GM23338 (cell line): ENCODE measurements at regions not wholly inside any gene's neighbourhood (a gene's known extent, or its start where the extent isn't known, plus 50 kb on each side); places are given as distances from the start of the nearest gene placed in this dataset.

Source experiments
- ATAC-seq: fragments of 200-7000 bp; cut with Tn5 transposase; 3 replicates; pipeline ENCODE4 v1.9.1; 2020
- DNase-seq: peaks from one replicate; pipeline ENCODE4 v3.0.0-alpha.2; 2015; ENCODE audit warnings: low spot score
- H2AFZ ChIP-seq: fragments of 200-600 bp; sonication (generic); 2 replicates; pipeline ENCODE4 v1.8.0; 2016; ENCODE audit warnings: antibody characterized with exemption, mild to moderate bottlenecking, moderate library complexity
- H3F3A ChIP-seq: fragments of 200-600 bp; sonication (generic); replicated peaks from 2 replicates; pipeline ENCODE4 v1.8.0; 2017; ENCODE audit warnings: antibody characterized with exemption, mixed run types, low read depth
- H3K27ac ChIP-seq: fragments of 200-600 bp; sonication (generic); 2 replicates; pipeline ENCODE4 v1.6.1; 2016; ENCODE audit warnings: low read depth
- H3K27me3 ChIP-seq: fragments of 200-600 bp; sonication (generic); 2 replicates; pipeline ENCODE4 v1.8.0; 2016; ENCODE audit warnings: mild to moderate bottlenecking, mixed run types, moderate library complexity; ENCODE audit not compliant: insufficient read depth
- H3K36me3 ChIP-seq: fragments of 200-600 bp; sonication (generic); 2 replicates; pipeline ENCODE4 v1.8.0; 2016; ENCODE audit warnings: mild to moderate bottlenecking; ENCODE audit not compliant: insufficient read depth
- H3K4me1 ChIP-seq: fragments of 200-600 bp; sonication (generic); 2 replicates; pipeline ENCODE4 v1.8.0; 2016; ENCODE audit warnings: mild to moderate bottlenecking, moderate library complexity; ENCODE audit not compliant: insufficient read depth
- H3K4me2 ChIP-seq: fragments of 200-600 bp; sonication (generic); 2 replicates; pipeline ENCODE4 v1.7.1; 2017; ENCODE audit warnings: mixed run types
- H3K4me3 ChIP-seq: fragments of 200-600 bp; sonication (generic); 2 replicates; pipeline ENCODE4 v1.6.1; 2016; ENCODE audit warnings: mixed run types
- H3K79me2 ChIP-seq: fragments of 200-600 bp; sonication (generic); replicated peaks from 2 replicates; pipeline ENCODE4 v1.8.0; 2017; ENCODE audit warnings: mild to moderate bottlenecking; ENCODE audit not compliant: insufficient read depth
- H3K9me2 ChIP-seq: fragments of 200-600 bp; sonication (generic); 2 replicates; pipeline ENCODE4 v1.8.0; 2017; ENCODE audit not compliant: insufficient read depth
- H4K20me1 ChIP-seq: fragments of 200-600 bp; sonication (generic); replicated peaks from 2 replicates; pipeline ENCODE4 v1.8.0; 2017; ENCODE audit warnings: mild to moderate bottlenecking; ENCODE audit not compliant: insufficient read depth
- H3K27ac Mint-ChIP-seq: 2 replicates; pipeline ENCODE4 v1.8.0; 2020; ENCODE audit warnings: inconsistent platforms, mild to moderate bottlenecking, moderate library complexity, mixed read lengths
- H3K27me3 Mint-ChIP-seq: 3 replicates; pipeline ENCODE4 v1.8.0; 2022; ENCODE audit warnings: low read depth, mild to moderate bottlenecking, moderate library complexity, mixed read lengths, inconsistent platforms; ENCODE audit not compliant: insufficient read depth, poor library complexity
- H3K36me3 Mint-ChIP-seq: 3 replicates; pipeline ENCODE4 v1.8.0; 2021; ENCODE audit warnings: low read depth, mild to moderate bottlenecking, inconsistent platforms, moderate library complexity, mixed read lengths
- H3K4me1 Mint-ChIP-seq: 3 replicates; pipeline ENCODE4 v1.8.0; 2020; ENCODE audit warnings: mild to moderate bottlenecking, inconsistent platforms, mixed read lengths
- H3K4me3 Mint-ChIP-seq: 3 replicates; pipeline ENCODE4 v1.8.0; 2021; ENCODE audit warnings: moderate library complexity, mild to moderate bottlenecking, inconsistent platforms, mixed read lengths
- H3K9me3 Mint-ChIP-seq: 3 replicates; pipeline ENCODE4 v1.8.0; 2020; ENCODE audit warnings: moderate library complexity, mild to moderate bottlenecking, inconsistent platforms, mixed read lengths
- EZH2phosphoT487 ChIP-seq: fragments of 200-600 bp; sonication (generic); IDR thresholded peaks from one replicate; pipeline ENCODE4 v1.8.1; 2018; ENCODE audit warnings: antibody characterized with exemption; ENCODE audit not compliant: unreplicated experiment
- JUNB ChIP-seq: IDR thresholded peaks from one replicate; pipeline ENCODE4 v1.6.1; 2016; ENCODE audit warnings: antibody characterized with exemption; ENCODE audit not compliant: unreplicated experiment
- STAT1 ChIP-seq: IDR thresholded peaks from one replicate; pipeline ENCODE4 v1.6.1; 2016; ENCODE audit warnings: antibody characterized with exemption; ENCODE audit not compliant: unreplicated experiment
- ZNF331 ChIP-seq: fragments of 250-450 bp; sonication (Bioruptor Pico); IDR thresholded peaks from 2 replicates; pipeline ENCODE4 v1.5.0; 2020; ENCODE audit warnings: low read depth, mild to moderate bottlenecking, moderate library complexity
- TF ChIP-seq, protein P1 (sequence below): IDR thresholded peaks from 2 replicates; pipeline ENCODE4 v1.6.1; 2016; ENCODE audit warnings: antibody characterized with exemption
- TF ChIP-seq, protein P2 (sequence below), 2 experiments: fragments of 200-600 bp in 1 of 2; sonication (generic) in 1 of 2; conservative IDR thresholded peaks; 2 replicates each; pipeline versions ENCODE4 v1.5.1 to v1.6.1; 2016 to 2017; ENCODE audit warnings: antibody characterized with exemption in 2 of 2, low read depth in 2 of 2, mild to moderate bottlenecking in 2 of 2, moderate library complexity in 1 of 2
- TF ChIP-seq, protein P3 (sequence below): IDR thresholded peaks from one replicate; pipeline ENCODE4 v1.6.1; 2018; ENCODE audit warnings: antibody characterized with exemption; ENCODE audit not compliant: unreplicated experiment

DNA sequence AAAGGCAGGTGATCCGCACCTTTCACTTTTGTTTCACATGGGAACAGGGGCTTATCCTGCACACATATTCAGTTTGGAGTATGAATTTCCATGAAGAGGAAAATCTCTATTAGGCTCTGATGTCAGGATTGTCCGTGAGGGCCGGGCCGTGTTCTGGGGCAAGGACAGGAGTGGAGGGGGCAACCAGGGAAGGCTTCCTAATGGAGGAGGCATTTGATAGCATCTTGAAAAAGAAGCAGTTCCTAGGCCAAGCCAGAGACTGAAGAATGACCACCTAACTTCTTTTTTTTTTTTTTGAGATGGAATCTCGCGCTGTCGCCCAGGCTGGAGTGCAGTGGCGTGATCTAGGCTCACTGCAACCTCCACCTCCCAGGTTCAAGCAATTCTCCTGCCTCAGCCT is 174.2 kb downstream of the SEC14L1 start (continued):
- TF ChIP-seq, protein P1, sequence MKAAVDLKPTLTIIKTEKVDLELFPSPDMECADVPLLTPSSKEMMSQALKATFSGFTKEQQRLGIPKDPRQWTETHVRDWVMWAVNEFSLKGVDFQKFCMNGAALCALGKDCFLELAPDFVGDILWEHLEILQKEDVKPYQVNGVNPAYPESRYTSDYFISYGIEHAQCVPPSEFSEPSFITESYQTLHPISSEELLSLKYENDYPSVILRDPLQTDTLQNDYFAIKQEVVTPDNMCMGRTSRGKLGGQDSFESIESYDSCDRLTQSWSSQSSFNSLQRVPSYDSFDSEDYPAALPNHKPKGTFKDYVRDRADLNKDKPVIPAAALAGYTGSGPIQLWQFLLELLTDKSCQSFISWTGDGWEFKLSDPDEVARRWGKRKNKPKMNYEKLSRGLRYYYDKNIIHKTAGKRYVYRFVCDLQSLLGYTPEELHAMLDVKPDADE = no peak
- TF ChIP-seq STAT1 (no peak), EZH2phosphoT487 (no peak), ZNF331 (CRISPR knock-in tag) (no peak)

DNA sequence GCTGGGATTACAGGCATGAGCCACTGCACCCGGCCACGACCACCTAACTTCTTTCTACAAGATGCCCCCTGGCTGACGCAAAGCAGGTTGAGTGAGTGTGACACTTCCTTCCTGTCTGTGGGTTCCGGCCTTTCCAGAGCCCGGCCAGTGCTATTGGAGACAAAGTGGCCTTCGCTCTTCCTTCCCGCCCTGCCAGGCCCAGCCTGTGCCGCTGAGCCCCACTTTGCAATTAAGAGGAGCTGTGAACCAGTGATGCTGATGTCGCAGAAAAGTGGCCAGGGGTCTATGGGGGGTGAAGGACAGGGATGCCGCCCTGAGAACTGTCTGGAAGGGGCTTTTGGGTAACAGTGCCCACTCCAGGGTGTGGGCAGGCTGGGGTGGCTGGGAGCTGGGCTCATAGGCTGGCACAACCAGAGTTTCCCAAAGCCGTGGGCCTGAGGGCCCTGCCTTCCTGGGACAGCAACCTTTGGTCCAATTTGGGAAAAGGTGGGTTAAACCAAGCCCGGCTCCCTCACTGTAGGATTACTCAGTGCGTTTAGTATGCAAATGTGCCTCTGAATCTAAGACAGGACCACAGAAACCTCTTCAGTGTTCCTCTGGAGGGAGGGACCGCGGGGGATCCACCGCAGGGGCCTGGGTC is 174.9 kb downstream of the SEC14L1 start:
- Histone ChIP-seq H3K9me2 (no peaks in the 10 kb centered on the region), H3K36me3 (no peaks in the 10 kb centered on the region), H3K27ac (peak overlapping the region; percentile 80; the same call in 1 of the 2 replicates), H3F3A (no peaks in the 10 kb centered on the region), H3K79me2 (no peaks in the 10 kb centered on the region; the same call in 1 of the 2 replicates), H3K4me2 (peak overlapping the region; percentile 57; the same call in 1 of the 2 replicates), H3K4me1 (peaks cover 9% of the 10 kb centered on the region), H3K4me3 (no peak overlapping the region), H3K27me3 (no peaks in the 10 kb centered on the region), H4K20me1 (peaks cover 5% of the 10 kb centered on the region; the same call in 1 of the 2 replicates), H2AFZ (no peak overlapping the region)
- Mint-ChIP-seq H3K27me3 (peaks cover 10% of the 10 kb centered on the region), H3K9me3 (no peaks in the 10 kb centered on the region), H3K36me3 (peaks cover 4% of the 10 kb centered on the region; the same call in 1 of the 3 replicates), H3K27ac (peak overlapping the region; percentile 87), H3K4me1 (peaks cover 33% of the 10 kb centered on the region), H3K4me3 (no peak overlapping the region)
- no peak for ATAC-seq
- DNase-seq = no peak
- TF ChIP-seq, protein P2, sequence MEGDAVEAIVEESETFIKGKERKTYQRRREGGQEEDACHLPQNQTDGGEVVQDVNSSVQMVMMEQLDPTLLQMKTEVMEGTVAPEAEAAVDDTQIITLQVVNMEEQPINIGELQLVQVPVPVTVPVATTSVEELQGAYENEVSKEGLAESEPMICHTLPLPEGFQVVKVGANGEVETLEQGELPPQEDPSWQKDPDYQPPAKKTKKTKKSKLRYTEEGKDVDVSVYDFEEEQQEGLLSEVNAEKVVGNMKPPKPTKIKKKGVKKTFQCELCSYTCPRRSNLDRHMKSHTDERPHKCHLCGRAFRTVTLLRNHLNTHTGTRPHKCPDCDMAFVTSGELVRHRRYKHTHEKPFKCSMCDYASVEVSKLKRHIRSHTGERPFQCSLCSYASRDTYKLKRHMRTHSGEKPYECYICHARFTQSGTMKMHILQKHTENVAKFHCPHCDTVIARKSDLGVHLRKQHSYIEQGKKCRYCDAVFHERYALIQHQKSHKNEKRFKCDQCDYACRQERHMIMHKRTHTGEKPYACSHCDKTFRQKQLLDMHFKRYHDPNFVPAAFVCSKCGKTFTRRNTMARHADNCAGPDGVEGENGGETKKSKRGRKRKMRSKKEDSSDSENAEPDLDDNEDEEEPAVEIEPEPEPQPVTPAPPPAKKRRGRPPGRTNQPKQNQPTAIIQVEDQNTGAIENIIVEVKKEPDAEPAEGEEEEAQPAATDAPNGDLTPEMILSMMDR (conservative IDR thresholded peaks at IDR 0.05; ENCODE audit: low read depth in 2 of 2) = no peak

- H3K4me1 ChIP-seq = peaks cover 9% of the 10 kb centered on the region
- H3K27me3 Mint-ChIP-seq = peaks cover 10% of the 10 kb centered on the region
- H3K27ac ChIP-seq = no peak overlapping the region
- TF ChIP-seq, protein P2 (conservative IDR thresholded peaks at IDR 0.05; ENCODE audit: low read depth in 2 of 2) = no peak
- TF ChIP-seq, protein P3, sequence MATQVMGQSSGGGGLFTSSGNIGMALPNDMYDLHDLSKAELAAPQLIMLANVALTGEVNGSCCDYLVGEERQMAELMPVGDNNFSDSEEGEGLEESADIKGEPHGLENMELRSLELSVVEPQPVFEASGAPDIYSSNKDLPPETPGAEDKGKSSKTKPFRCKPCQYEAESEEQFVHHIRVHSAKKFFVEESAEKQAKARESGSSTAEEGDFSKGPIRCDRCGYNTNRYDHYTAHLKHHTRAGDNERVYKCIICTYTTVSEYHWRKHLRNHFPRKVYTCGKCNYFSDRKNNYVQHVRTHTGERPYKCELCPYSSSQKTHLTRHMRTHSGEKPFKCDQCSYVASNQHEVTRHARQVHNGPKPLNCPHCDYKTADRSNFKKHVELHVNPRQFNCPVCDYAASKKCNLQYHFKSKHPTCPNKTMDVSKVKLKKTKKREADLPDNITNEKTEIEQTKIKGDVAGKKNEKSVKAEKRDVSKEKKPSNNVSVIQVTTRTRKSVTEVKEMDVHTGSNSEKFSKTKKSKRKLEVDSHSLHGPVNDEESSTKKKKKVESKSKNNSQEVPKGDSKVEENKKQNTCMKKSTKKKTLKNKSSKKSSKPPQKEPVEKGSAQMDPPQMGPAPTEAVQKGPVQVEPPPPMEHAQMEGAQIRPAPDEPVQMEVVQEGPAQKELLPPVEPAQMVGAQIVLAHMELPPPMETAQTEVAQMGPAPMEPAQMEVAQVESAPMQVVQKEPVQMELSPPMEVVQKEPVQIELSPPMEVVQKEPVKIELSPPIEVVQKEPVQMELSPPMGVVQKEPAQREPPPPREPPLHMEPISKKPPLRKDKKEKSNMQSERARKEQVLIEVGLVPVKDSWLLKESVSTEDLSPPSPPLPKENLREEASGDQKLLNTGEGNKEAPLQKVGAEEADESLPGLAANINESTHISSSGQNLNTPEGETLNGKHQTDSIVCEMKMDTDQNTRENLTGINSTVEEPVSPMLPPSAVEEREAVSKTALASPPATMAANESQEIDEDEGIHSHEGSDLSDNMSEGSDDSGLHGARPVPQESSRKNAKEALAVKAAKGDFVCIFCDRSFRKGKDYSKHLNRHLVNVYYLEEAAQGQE = no peak
- TF ChIP-seq JUNB = no peak
Measured at GRCh38 chr17:77316191-77316641, 175.4 kb downstream of the SEC14L1 start.

More at GRCh38 chr17:77316191-77316641, 175.4 kb downstream of the SEC14L1 start:
- Mint-ChIP-seq H3K36me3 (peaks cover 4% of the 10 kb centered on the region; the same call in 1 of the 3 replicates), H3K27ac (peak overlapping the region; percentile 87), H3K4me3 (peak overlapping the region; percentile 20; the same call in 1 of the 3 replicates), H3K9me3 (no peaks in the 10 kb centered on the region), H3K4me1 (peaks cover 33% of the 10 kb centered on the region)
- H3K79me2 ChIP-seq = no peaks in the 10 kb centered on the region; the same call in 1 of the 2 replicates
- no peaks in the 10 kb centered on the region for H3K27me3 ChIP-seq
- no peaks in the 10 kb centered on the region for H3K36me3 ChIP-seq
- H3F3A ChIP-seq = no peaks in the 10 kb centered on the region
- peaks cover 5% of the 10 kb centered on the region; the same call in 1 of the 2 replicates for H4K20me1 ChIP-seq
- no peak overlapping the region for H3K4me3 ChIP-seq
- no peak overlapping the region for H2AFZ ChIP-seq
- DNase-seq = peak; percentile 49
- H3K4me2 ChIP-seq = 0 out of 2 replicates have a peak overlapping the region, but pooled peaks have one; percentile 57
- peak; percentile 80 for ATAC-seq
- no peaks in the 10 kb centered on the region for H3K9me2 ChIP-seq
